GM18517 (cell line): ENCODE measurements at regions not wholly inside any gene's neighbourhood (a gene's known extent, or its start where the extent isn't known, plus 50 kb on each side); places are given as distances from the start of the nearest gene placed in this dataset.
"Not testable (repeated sequence)": the region's sequence is repeated elsewhere in the genome, so short reads cannot be mapped to it uniquely, and the experiment has no call there.

Experiments
- ATAC-seq: cut with Tn5 transposase; IDR thresholded peaks from one replicate; pipeline ENCODE4 v1.9.1; 2021; ENCODE audit warnings: mild to moderate bottlenecking, moderate library complexity; ENCODE audit not compliant: unreplicated experiment

- ATAC-seq: no peak
These were observed 1294.5 kb downstream of the KHDRBS2 start for GRCh38 chr6:60991427-60992028.

- no peak for ATAC-seq
These were observed 1333.5 kb downstream of the KHDRBS2 start for GRCh38 chr6:60952500-60952899.

GRCh38 chr6:60950221-60950923, 1335.7 kb downstream of the KHDRBS2 start:
- ATAC-seq: not testable (repeated sequence)

- not testable (repeated sequence) for ATAC-seq
These were observed 1338.6 kb downstream of the KHDRBS2 start for GRCh38 chr6:60947416-60947815.

- not testable (repeated sequence) for ATAC-seq
These were observed 1341.2 kb downstream of the KHDRBS2 start for GRCh38 chr6:60944803-60945202.

- ATAC-seq: peak; percentile 70
These were observed 1350.1 kb downstream of the KHDRBS2 start for GRCh38 chr6:60935970-60936369.

GRCh38 chr6:60919652-60920051, 1366.4 kb downstream of the KHDRBS2 start:
- not testable (repeated sequence) for ATAC-seq

- ATAC-seq: not testable (repeated sequence)
These were observed 1382.2 kb downstream of the KHDRBS2 start for GRCh38 chr6:60903860-60904259.

- not testable (repeated sequence) for ATAC-seq
These were observed 1392.7 kb downstream of the KHDRBS2 start for GRCh38 chr6:60893374-60893773.

GRCh38 chr6:60891606-60892005, 1394.4 kb downstream of the KHDRBS2 start:
- ATAC-seq: no peak

- not testable (repeated sequence) for ATAC-seq
These were observed 1408.6 kb downstream of the KHDRBS2 start for GRCh38 chr6:60877396-60877795.

GRCh38 chr6:60870779-60871178, 1415.2 kb downstream of the KHDRBS2 start:
- not testable (repeated sequence) for ATAC-seq

- ATAC-seq: no peak
These were observed 1418.5 kb downstream of the KHDRBS2 start for GRCh38 chr6:60867548-60867947.

GRCh38 chr6:60843175-60843982, 1442.6 kb downstream of the KHDRBS2 start:
- ATAC-seq: not testable (repeated sequence)

- not testable (repeated sequence) for ATAC-seq
These were observed 1455.3 kb downstream of the KHDRBS2 start for GRCh38 chr6:60830726-60831125.

GRCh38 chr6:60822597-60822996, 1463.4 kb downstream of the KHDRBS2 start:
- not testable (repeated sequence) for ATAC-seq

GRCh38 chr6:60818072-60818471, 1468.0 kb downstream of the KHDRBS2 start:
- not testable (repeated sequence) for ATAC-seq

- ATAC-seq: not testable (repeated sequence)
These were observed 1471.2 kb downstream of the KHDRBS2 start for GRCh38 chr6:60814784-60815183.

- not testable (repeated sequence) for ATAC-seq
These were observed 1472.0 kb downstream of the KHDRBS2 start for GRCh38 chr6:60813897-60814596.

- not testable (repeated sequence) for ATAC-seq
These were observed 1475.8 kb downstream of the KHDRBS2 start for GRCh38 chr6:60810216-60810615.

GRCh38 chr6:60799146-60799545, 1486.9 kb downstream of the KHDRBS2 start:
- not testable (repeated sequence) for ATAC-seq
